OCI-M2 (cell line): ENCODE measurements at regions not wholly inside any gene's neighbourhood (a gene's known extent, or its start where the extent isn't known, plus 50 kb on each side); places are given as distances from the start of the nearest gene placed in this dataset.
"Not testable (repeated sequence)": the region's sequence is repeated elsewhere in the genome, so short reads cannot be mapped to it uniquely, and the experiment has no call there.

Experiments
- DNase-seq: peaks from one replicate; lab custom pipeline; 2025; ENCODE audit not compliant: unreplicated experiment; lab: John Stamatoyannopoulos, UW

GRCh38 chr11:86167499-86168164 lies 76.9 kb upstream of the EED start:
- DNase-seq = no peak

GRCh38 chr11:86166287-86166686 lies 78.3 kb upstream of the EED start:
- DNase-seq = not testable (repeated sequence)

GRCh38 chr11:86164106-86164505 lies 80.4 kb upstream of the EED start:
- no peak for DNase-seq

GRCh38 chr11:86163221-86163876 lies 81.2 kb upstream of the EED start:
- DNase-seq = not testable (repeated sequence)

- no peak for DNase-seq
Measured at GRCh38 chr11:86162239-86162638, 82.3 kb upstream of the EED start.

- no peak for DNase-seq
Measured at GRCh38 chr11:86161837-86162236, 82.7 kb upstream of the EED start.

- DNase-seq = no peak
Measured at GRCh38 chr11:86161336-86161735, 83.2 kb upstream of the EED start.

GRCh38 chr11:86160541-86161149 lies 83.9 kb upstream of the EED start:
- DNase-seq = no peak

- no peak for DNase-seq
Measured at GRCh38 chr11:86159581-86159891, 85.0 kb upstream of the EED start.

GRCh38 chr11:86158704-86159580 lies 85.6 kb upstream of the EED start:
- no peak for DNase-seq

GRCh38 chr11:86157797-86158378 lies 86.7 kb upstream of the EED start:
- DNase-seq = no peak

GRCh38 chr11:86156397-86156955 lies 87.6 kb upstream of the PICALM start:
- DNase-seq = no peak

GRCh38 chr11:86155200-86155844 lies 86.4 kb upstream of the PICALM start:
- DNase-seq = no peak

- DNase-seq = no peak
Measured at GRCh38 chr11:86153439-86153838, 84.6 kb upstream of the PICALM start.

GRCh38 chr11:86152901-86153300 lies 84.0 kb upstream of the PICALM start:
- no peak for DNase-seq

GRCh38 chr11:86152006-86152862 lies 83.3 kb upstream of the PICALM start:
- no peak for DNase-seq

GRCh38 chr11:86151174-86152005 lies 82.5 kb upstream of the PICALM start:
- peak; percentile 70 for DNase-seq

- DNase-seq = no peak
Measured at GRCh38 chr11:86150847-86151173, 81.9 kb upstream of the PICALM start.

- no peak for DNase-seq
Measured at GRCh38 chr11:86149792-86150191, 80.9 kb upstream of the PICALM start.
